ENCODE measurements at regions not wholly inside any gene's neighbourhood (a gene's known extent, or its start where the extent isn't known, plus 50 kb on each side); places are given as distances from the start of the nearest gene placed in this dataset.
"Not testable (repeated sequence)": the region's sequence is repeated elsewhere in the genome, so short reads cannot be mapped to it uniquely, and the experiment has no call there.

GRCh38 chr2:173713904-173714555 is 251.1 kb downstream of the SP3 start:
- no peaks in the 10 kb centered on the region for H3K36me3 ChIP-seq (ENCODE audit: control insufficient read depth, insufficient read depth, low read length)
- peak; percentile 70 for DNase-seq (ENCODE audit: low read depth)
- no peak for TF ChIP-seq CTCF (IDR thresholded peaks at IDR 0.05; ENCODE audit: insufficient read depth, low read length, severe bottlenecking)
- H3K4me3 ChIP-seq (ENCODE audit: low read depth, low read length) = no peak overlapping the region
- FAIRE-seq = no peak
- H3K27me3 ChIP-seq (ENCODE audit: control insufficient read depth, insufficient read depth, low read length) = peaks cover 4% of the 10 kb centered on the region

GRCh38 chr2:173715441-173715840 is 249.7 kb downstream of the SP3 start:
- H3K4me3 ChIP-seq (ENCODE audit: low read depth, low read length) = no peak overlapping the region
- DNase-seq (ENCODE audit: low read depth) (peak; percentile 86), FAIRE-seq (no peak)
- peaks cover 4% of the 10 kb centered on the region for H3K27me3 ChIP-seq (ENCODE audit: control insufficient read depth, insufficient read depth, low read length)
- no peak for TF ChIP-seq CTCF (IDR thresholded peaks at IDR 0.05; ENCODE audit: insufficient read depth, low read length, severe bottlenecking)
- H3K36me3 ChIP-seq (ENCODE audit: control insufficient read depth, insufficient read depth, low read length) = no peaks in the 10 kb centered on the region

- peak; percentile 4 for TF ChIP-seq CTCF (IDR thresholded peaks at IDR 0.05; ENCODE audit: insufficient read depth, low read length, severe bottlenecking)
- FAIRE-seq (no peak), DNase-seq (ENCODE audit: low read depth) (peak; percentile 86)
- no peak overlapping the region for H3K4me3 ChIP-seq (ENCODE audit: low read depth, low read length)
- H3K27me3 ChIP-seq (ENCODE audit: control insufficient read depth, insufficient read depth, low read length) = peaks cover 4% of the 10 kb centered on the region
- H3K36me3 ChIP-seq (ENCODE audit: control insufficient read depth, insufficient read depth, low read length) = no peaks in the 10 kb centered on the region
These were observed 248.6 kb downstream of the SP3 start for GRCh38 chr2:173716458-173717052.

- H3K4me3 ChIP-seq (ENCODE audit: low read depth, low read length) = no peak overlapping the region
- TF ChIP-seq CTCF (IDR thresholded peaks at IDR 0.05; ENCODE audit: insufficient read depth, low read length, severe bottlenecking) = no peak
- DNase-seq (ENCODE audit: low read depth) (no peak), FAIRE-seq (no peak)
- peaks cover 4% of the 10 kb centered on the region for H3K27me3 ChIP-seq (ENCODE audit: control insufficient read depth, insufficient read depth, low read length)
- H3K36me3 ChIP-seq (ENCODE audit: control insufficient read depth, insufficient read depth, low read length) = no peaks in the 10 kb centered on the region
These were observed 245.7 kb downstream of the SP3 start for GRCh38 chr2:173719471-173719870.

GRCh38 chr2:173720306-173720705 is 244.9 kb downstream of the SP3 start:
- H3K4me3 ChIP-seq (ENCODE audit: low read depth, low read length) = no peak overlapping the region
- no peaks in the 10 kb centered on the region for H3K36me3 ChIP-seq (ENCODE audit: control insufficient read depth, insufficient read depth, low read length)
- peak; percentile 28 for DNase-seq (ENCODE audit: low read depth)
- no peak for TF ChIP-seq CTCF (IDR thresholded peaks at IDR 0.05; ENCODE audit: insufficient read depth, low read length, severe bottlenecking)
- peaks cover 4% of the 10 kb centered on the region for H3K27me3 ChIP-seq (ENCODE audit: control insufficient read depth, insufficient read depth, low read length)
- FAIRE-seq = no peak

GRCh38 chr2:173734797-173735196 is 230.4 kb downstream of the SP3 start:
- H3K27me3 ChIP-seq (ENCODE audit: control insufficient read depth, insufficient read depth, low read length) = no peaks in the 10 kb centered on the region
- H3K36me3 ChIP-seq (ENCODE audit: control insufficient read depth, insufficient read depth, low read length) = no peaks in the 10 kb centered on the region
- no peak overlapping the region for H3K4me3 ChIP-seq (ENCODE audit: low read depth, low read length)
- DNase-seq (ENCODE audit: low read depth) (no peak), FAIRE-seq (no peak)
- no peak for TF ChIP-seq CTCF (IDR thresholded peaks at IDR 0.05; ENCODE audit: insufficient read depth, low read length, severe bottlenecking)

GRCh38 chr2:173737954-173738575 is 227.1 kb downstream of the SP3 start:
- not testable (repeated sequence) for DNase-seq (ENCODE audit: low read depth); H3K36me3 ChIP-seq (ENCODE audit: control insufficient read depth, insufficient read depth, low read length); H3K27me3 ChIP-seq (ENCODE audit: control insufficient read depth, insufficient read depth, low read length); FAIRE-seq; H3K4me3 ChIP-seq (ENCODE audit: low read depth, low read length)

All from bronchial epithelial cell (primary cell).